ENCODE measurements at regions not wholly inside any gene's neighbourhood (a gene's known extent, or its start where the extent isn't known, plus 50 kb on each side); places are given as distances from the start of the nearest gene placed in this dataset.

DNA sequence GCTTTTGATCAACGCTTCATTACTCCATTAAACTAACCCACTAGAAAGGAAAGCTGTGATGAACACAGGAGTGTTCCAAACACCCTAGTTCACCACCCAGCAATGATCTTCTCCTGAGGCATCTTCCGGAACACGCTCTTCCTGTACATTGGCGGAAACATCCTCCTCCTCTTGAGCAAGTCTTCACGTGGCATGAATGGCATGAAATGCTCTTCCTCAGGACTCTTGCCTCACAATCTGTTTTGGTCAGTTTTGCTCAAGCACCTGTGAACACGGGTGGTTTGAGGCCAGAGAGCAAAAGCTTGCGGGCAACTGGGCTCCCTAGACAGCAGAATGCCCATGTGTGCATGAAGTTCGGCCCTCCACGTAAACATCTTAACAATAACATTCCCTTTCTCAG is 734.2 kb upstream of the SALL3 start:
- H3K9me3 Mint-ChIP-seq (ENCODE audit: low read depth), result no peaks in the 10 kb centered on the region
- peaks cover 57% of the 10 kb centered on the region for H3K27me3 Mint-ChIP-seq
- TF ChIP-seq, protein P1, sequence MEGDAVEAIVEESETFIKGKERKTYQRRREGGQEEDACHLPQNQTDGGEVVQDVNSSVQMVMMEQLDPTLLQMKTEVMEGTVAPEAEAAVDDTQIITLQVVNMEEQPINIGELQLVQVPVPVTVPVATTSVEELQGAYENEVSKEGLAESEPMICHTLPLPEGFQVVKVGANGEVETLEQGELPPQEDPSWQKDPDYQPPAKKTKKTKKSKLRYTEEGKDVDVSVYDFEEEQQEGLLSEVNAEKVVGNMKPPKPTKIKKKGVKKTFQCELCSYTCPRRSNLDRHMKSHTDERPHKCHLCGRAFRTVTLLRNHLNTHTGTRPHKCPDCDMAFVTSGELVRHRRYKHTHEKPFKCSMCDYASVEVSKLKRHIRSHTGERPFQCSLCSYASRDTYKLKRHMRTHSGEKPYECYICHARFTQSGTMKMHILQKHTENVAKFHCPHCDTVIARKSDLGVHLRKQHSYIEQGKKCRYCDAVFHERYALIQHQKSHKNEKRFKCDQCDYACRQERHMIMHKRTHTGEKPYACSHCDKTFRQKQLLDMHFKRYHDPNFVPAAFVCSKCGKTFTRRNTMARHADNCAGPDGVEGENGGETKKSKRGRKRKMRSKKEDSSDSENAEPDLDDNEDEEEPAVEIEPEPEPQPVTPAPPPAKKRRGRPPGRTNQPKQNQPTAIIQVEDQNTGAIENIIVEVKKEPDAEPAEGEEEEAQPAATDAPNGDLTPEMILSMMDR (IDR thresholded peaks at IDR 0.05; ENCODE audit: unreplicated experiment), result no peak
- no peak overlapping the region for H3K27ac Mint-ChIP-seq
- H3K4me1 Mint-ChIP-seq (ENCODE audit: low read depth), result no peaks in the 10 kb centered on the region
- no peaks in the 10 kb centered on the region for H3K36me3 Mint-ChIP-seq (ENCODE audit: insufficient read depth)
- no peak overlapping the region for H3K4me3 Mint-ChIP-seq (ENCODE audit: low read depth)
- DNase-seq (ENCODE audit: low spot score, unreplicated experiment), result no peak

DNA sequence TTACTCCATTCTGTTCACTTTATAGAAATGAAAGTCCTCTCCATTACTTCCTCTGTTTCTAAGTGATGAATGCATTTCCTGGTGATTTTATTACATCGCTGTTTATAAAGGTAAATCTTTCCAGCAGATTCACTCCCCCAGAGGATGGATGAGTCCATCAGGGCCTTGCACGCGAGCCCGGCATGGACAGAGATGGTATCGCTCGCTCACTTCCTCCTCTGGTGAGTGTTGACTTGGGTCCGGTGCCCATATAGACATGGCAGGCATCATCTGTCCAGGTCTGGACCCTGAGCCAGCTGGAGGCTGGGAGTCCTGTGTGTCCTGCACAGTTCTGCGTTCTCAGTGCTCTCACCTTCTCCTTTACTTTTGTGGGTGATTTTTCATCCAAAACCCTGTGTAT is 733.6 kb upstream of the SALL3 start:
- no peaks in the 10 kb centered on the region for H3K4me1 Mint-ChIP-seq (ENCODE audit: low read depth)

DNA sequence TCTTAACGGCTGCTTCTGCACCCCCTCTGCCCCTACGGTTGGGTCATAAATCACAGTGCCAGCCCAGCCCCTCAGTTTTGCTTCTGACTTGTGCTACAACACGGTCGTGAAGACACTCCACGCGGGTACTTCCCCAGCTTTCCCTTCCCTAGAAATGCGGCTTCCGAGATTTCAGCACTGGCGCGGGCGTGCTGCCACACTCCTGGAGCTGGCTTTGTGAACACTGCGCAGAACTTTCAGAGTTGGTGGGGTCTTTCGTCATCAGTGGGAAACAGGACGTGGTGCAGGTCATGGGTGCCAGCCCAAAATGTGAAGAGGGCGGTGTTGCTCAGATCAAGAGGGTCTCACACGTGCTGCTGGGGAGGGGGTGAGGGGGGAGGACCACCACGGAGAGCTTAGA is 733.0 kb upstream of the SALL3 start:
- no peak overlapping the region for H3K27ac Mint-ChIP-seq
- TF ChIP-seq, protein P1 (IDR thresholded peaks at IDR 0.05; ENCODE audit: unreplicated experiment), result no peak
- H3K9me3 Mint-ChIP-seq (ENCODE audit: low read depth), result no peaks in the 10 kb centered on the region
- no peaks in the 10 kb centered on the region for H3K36me3 Mint-ChIP-seq (ENCODE audit: insufficient read depth)
- H3K4me3 Mint-ChIP-seq (ENCODE audit: low read depth), result no peak overlapping the region
- peaks cover 51% of the 10 kb centered on the region for H3K27me3 Mint-ChIP-seq
- no peaks in the 10 kb centered on the region for H3K4me1 Mint-ChIP-seq (ENCODE audit: low read depth)
- no peak for DNase-seq (ENCODE audit: low spot score, unreplicated experiment)

More for the DNA sequence above, 733.6 kb upstream of the SALL3 start:
- H3K27ac Mint-ChIP-seq, result no peak overlapping the region
- H3K36me3 Mint-ChIP-seq (ENCODE audit: insufficient read depth), result no peaks in the 10 kb centered on the region
- TF ChIP-seq, protein P1 (IDR thresholded peaks at IDR 0.05; ENCODE audit: unreplicated experiment), result no peak
- H3K4me3 Mint-ChIP-seq (ENCODE audit: low read depth), result no peak overlapping the region
- no peak for DNase-seq (ENCODE audit: low spot score, unreplicated experiment)
- peaks cover 56% of the 10 kb centered on the region for H3K27me3 Mint-ChIP-seq
- H3K9me3 Mint-ChIP-seq (ENCODE audit: low read depth), result no peaks in the 10 kb centered on the region

DNA sequence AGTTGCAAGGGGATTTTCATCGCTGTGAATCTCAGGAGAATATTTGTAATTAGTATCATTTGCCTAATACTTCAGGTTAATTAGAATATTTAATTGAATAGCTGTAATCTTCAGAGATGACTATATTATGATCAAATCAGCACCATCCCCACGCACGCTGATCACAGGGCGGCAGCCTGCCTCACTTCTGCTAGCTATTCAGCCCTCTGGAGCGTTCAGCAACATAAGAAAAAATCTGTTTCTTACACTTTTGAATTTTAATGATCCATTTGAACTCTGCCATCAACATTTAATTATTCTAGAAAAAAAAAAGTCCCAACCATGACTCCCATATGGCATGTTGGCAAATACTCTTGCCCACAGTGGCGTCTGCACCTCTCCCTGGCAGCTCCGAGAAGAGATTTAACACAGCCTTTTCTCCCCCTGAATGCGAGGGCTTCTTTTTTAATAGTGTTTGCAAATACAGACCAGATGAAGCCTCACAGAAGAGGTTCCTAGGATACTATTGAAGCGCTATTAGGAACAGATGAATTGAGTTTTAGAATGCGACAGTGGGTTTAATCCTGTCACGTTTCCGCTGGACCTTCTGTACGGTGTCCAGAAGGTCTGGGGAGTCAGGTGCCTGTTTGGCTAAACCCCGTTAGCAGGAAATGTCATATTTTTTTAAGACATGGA is 731.9 kb upstream of the SALL3 start:
- no peaks in the 10 kb centered on the region for H3K36me3 Mint-ChIP-seq (ENCODE audit: insufficient read depth)
- TF ChIP-seq, protein P1 (IDR thresholded peaks at IDR 0.05; ENCODE audit: unreplicated experiment), result no peak
- no peaks in the 10 kb centered on the region for H3K9me3 Mint-ChIP-seq (ENCODE audit: low read depth)
- H3K27me3 Mint-ChIP-seq, result peaks cover 47% of the 10 kb centered on the region
- no peaks in the 10 kb centered on the region for H3K4me1 Mint-ChIP-seq (ENCODE audit: low read depth)
- no peak overlapping the region for H3K4me3 Mint-ChIP-seq (ENCODE audit: low read depth)
- no peak overlapping the region for H3K27ac Mint-ChIP-seq
- DNase-seq (ENCODE audit: low spot score, unreplicated experiment), result no peak

DNA sequence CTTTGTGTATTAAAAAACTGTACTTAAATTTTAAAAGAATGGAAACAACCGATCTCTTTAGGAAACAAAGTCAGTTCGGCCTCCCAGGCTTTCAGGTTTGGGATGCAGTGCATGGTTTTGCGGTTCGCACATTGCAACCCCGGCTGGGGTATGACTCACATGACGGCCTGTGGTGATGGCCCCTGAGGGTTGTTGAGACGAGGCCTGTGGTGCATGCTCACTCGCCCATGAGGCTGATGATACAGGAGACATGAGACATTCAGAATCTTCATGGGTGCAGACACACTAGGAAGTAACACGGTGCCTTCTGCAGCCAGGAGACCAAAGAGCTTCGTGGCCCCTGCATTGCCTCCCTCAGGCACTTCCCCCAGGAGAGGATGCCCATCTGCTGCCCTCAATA is 724.6 kb upstream of the SALL3 start:
- H3K4me3 Mint-ChIP-seq (ENCODE audit: low read depth), result no peak overlapping the region
- H3K36me3 Mint-ChIP-seq (ENCODE audit: insufficient read depth), result no peaks in the 10 kb centered on the region
- TF ChIP-seq, protein P1 (IDR thresholded peaks at IDR 0.05; ENCODE audit: unreplicated experiment), result no peak
- H3K27ac Mint-ChIP-seq, result no peak overlapping the region
- no peak for DNase-seq (ENCODE audit: low spot score, unreplicated experiment)
- H3K27me3 Mint-ChIP-seq, result peaks cover 5% of the 10 kb centered on the region
- no peaks in the 10 kb centered on the region for H3K4me1 Mint-ChIP-seq (ENCODE audit: low read depth)
- no peaks in the 10 kb centered on the region for H3K9me3 Mint-ChIP-seq (ENCODE audit: low read depth)
